Progenitor cell of endocrine pancreas (in vitro differentiated cells): ENCODE measurements at regions not wholly inside any gene's neighbourhood (a gene's known extent, or its start where the extent isn't known, plus 50 kb on each side); places are given as distances from the start of the nearest gene placed in this dataset.
"Not testable (repeated sequence)": the region's sequence is repeated elsewhere in the genome, so short reads cannot be mapped to it uniquely, and the experiment has no call there.

Source experiments
- DNase-seq: peaks from one replicate; pipeline ENCODE4 v3.0.0; 2021; ENCODE audit warnings: low spot score; ENCODE audit not compliant: unreplicated experiment
- H3K27ac Mint-ChIP-seq: 2 replicates; pipeline ENCODE4 v1.8.0; 2021; ENCODE audit warnings: mild to moderate bottlenecking, moderate library complexity, mixed read lengths
- H3K27me3 Mint-ChIP-seq: 2 replicates; pipeline ENCODE4 v1.8.0; 2021; ENCODE audit warnings: mixed read lengths
- H3K36me3 Mint-ChIP-seq: 2 replicates; pipeline ENCODE4 v1.8.0; 2022; ENCODE audit warnings: mixed read lengths; ENCODE audit not compliant: insufficient read depth
- H3K4me1 Mint-ChIP-seq: 2 replicates; pipeline ENCODE4 v1.8.0; 2021; ENCODE audit warnings: low read depth, mixed read lengths
- H3K4me3 Mint-ChIP-seq: 2 replicates; pipeline ENCODE4 v1.8.0; 2021; ENCODE audit warnings: low read depth, mild to moderate bottlenecking, moderate library complexity, mixed read lengths
- H3K9me3 Mint-ChIP-seq: 2 replicates; pipeline ENCODE4 v1.8.0; 2021; ENCODE audit warnings: low read depth, mixed read lengths
- CTCF ChIP-seq: fragments of 200-600 bp; sonication (generic); IDR thresholded peaks from one replicate; pipeline ENCODE4 v1.5.0; 2021; ENCODE audit warnings: antibody characterized with exemption, mild to moderate bottlenecking; ENCODE audit not compliant: unreplicated experiment

- TF ChIP-seq CTCF, result no peak
- DNase-seq, result no peak
- Mint-ChIP-seq H3K9me3 (peaks cover 10% of the 10 kb centered on the region), H3K27ac (no peak overlapping the region), H3K36me3 (no peaks in the 10 kb centered on the region), H3K27me3 (no peaks in the 10 kb centered on the region), H3K4me1 (peaks cover 2% of the 10 kb centered on the region), H3K4me3 (no peak overlapping the region)
These were observed 202.3 kb upstream of the B3GALT2 start for GRCh38 chr1:193388683-193389082.

GRCh38 chr1:193388165-193388564 lies 201.8 kb upstream of the B3GALT2 start:
- no peaks in the 10 kb centered on the region for H3K36me3 Mint-ChIP-seq
- no peak overlapping the region for H3K27ac Mint-ChIP-seq
- no peak overlapping the region for H3K4me3 Mint-ChIP-seq
- H3K27me3 Mint-ChIP-seq, result no peaks in the 10 kb centered on the region
- TF ChIP-seq CTCF, result no peak
- H3K4me1 Mint-ChIP-seq, result peaks cover 2% of the 10 kb centered on the region
- no peak for DNase-seq
- H3K9me3 Mint-ChIP-seq, result peaks cover 10% of the 10 kb centered on the region

GRCh38 chr1:193387406-193387805 lies 201.0 kb upstream of the B3GALT2 start:
- Mint-ChIP-seq H3K27ac (no peak overlapping the region), H3K9me3 (peaks cover 10% of the 10 kb centered on the region), H3K4me1 (peaks cover 2% of the 10 kb centered on the region), H3K27me3 (no peaks in the 10 kb centered on the region), H3K4me3 (no peak overlapping the region), H3K36me3 (no peaks in the 10 kb centered on the region)
- no peak for TF ChIP-seq CTCF
- no peak for DNase-seq

GRCh38 chr1:193378451-193378850 lies 192.0 kb upstream of the B3GALT2 start:
- not testable (repeated sequence) for H3K9me3 Mint-ChIP-seq, H3K36me3 Mint-ChIP-seq, H3K27me3 Mint-ChIP-seq, H3K4me1 Mint-ChIP-seq, DNase-seq, H3K4me3 Mint-ChIP-seq, H3K27ac Mint-ChIP-seq

GRCh38 chr1:193377472-193377871 lies 191.1 kb upstream of the B3GALT2 start:
- DNase-seq, result no peak
- Mint-ChIP-seq H3K4me3 (no peak overlapping the region), H3K4me1 (no peaks in the 10 kb centered on the region), H3K36me3 (no peaks in the 10 kb centered on the region), H3K9me3 (no peaks in the 10 kb centered on the region), H3K27me3 (no peaks in the 10 kb centered on the region), H3K27ac (no peak overlapping the region)
- no peak for TF ChIP-seq CTCF

- Mint-ChIP-seq H3K9me3 (peaks cover under 1% of the 10 kb centered on the region), H3K4me3 (no peak overlapping the region), H3K27ac (no peak overlapping the region), H3K36me3 (no peaks in the 10 kb centered on the region), H3K4me1 (peaks cover 2% of the 10 kb centered on the region), H3K27me3 (no peaks in the 10 kb centered on the region)
- TF ChIP-seq CTCF, result no peak
- no peak for DNase-seq
These were observed 186.1 kb upstream of the B3GALT2 start for GRCh38 chr1:193372553-193372952.
